GM20000 (cell line): ENCODE measurements at regions not wholly inside any gene's neighbourhood (a gene's known extent, or its start where the extent isn't known, plus 50 kb on each side); places are given as distances from the start of the nearest gene placed in this dataset.
"Not testable (repeated sequence)": the region's sequence is repeated elsewhere in the genome, so short reads cannot be mapped to it uniquely, and the experiment has no call there.

ENCODE experiments used
- DNase-seq: peaks from one replicate; pipeline ENCODE4 v3.0.0; 2012; ENCODE audit warnings: low spot score
- CTCF ChIP-seq: IDR thresholded peaks from 2 replicates; pipeline ENCODE4 v1.5.1; 2012; ENCODE audit warnings: mild to moderate bottlenecking, control low read depth; ENCODE audit errors: extremely low read depth, missing control alignments

GRCh38 chrX:55924574-55924973 lies 207.0 kb downstream of the RRAGB start:
- DNase-seq: no peak
- TF ChIP-seq CTCF: no peak

- not testable (repeated sequence) for DNase-seq
These were observed 211.0 kb downstream of the RRAGB start for GRCh38 chrX:55928529-55928928.
